Glutamatergic neuron (in vitro differentiated cells): ENCODE measurements at regions not wholly inside any gene's neighbourhood (a gene's known extent, or its start where the extent isn't known, plus 50 kb on each side); places are given as distances from the start of the nearest gene placed in this dataset.

Source experiments
- DNase-seq: peaks from one replicate; pipeline ENCODE4 v3.0.0; 2022
- H3K27ac Mint-ChIP-seq: one replicate; pipeline ENCODE4 v1.8.0; 2020; ENCODE audit warnings: mild to moderate bottlenecking, mixed read lengths, inconsistent platforms; ENCODE audit not compliant: unreplicated experiment
- H3K27me3 Mint-ChIP-seq: one replicate; pipeline ENCODE4 v1.8.0; 2020; ENCODE audit warnings: mild to moderate bottlenecking, moderate library complexity, mixed read lengths, inconsistent platforms; ENCODE audit not compliant: unreplicated experiment
- H3K36me3 Mint-ChIP-seq: one replicate; pipeline ENCODE4 v1.8.0; 2020; ENCODE audit warnings: mild to moderate bottlenecking, mixed read lengths, inconsistent platforms; ENCODE audit not compliant: unreplicated experiment
- H3K4me1 Mint-ChIP-seq: one replicate; pipeline ENCODE4 v1.8.0; 2020; ENCODE audit warnings: mild to moderate bottlenecking, low read depth, mixed read lengths, inconsistent platforms; ENCODE audit not compliant: unreplicated experiment
- H3K4me3 Mint-ChIP-seq: one replicate; pipeline ENCODE4 v1.8.0; 2020; ENCODE audit warnings: mild to moderate bottlenecking, mixed read lengths, inconsistent platforms; ENCODE audit not compliant: unreplicated experiment
- H3K9me3 Mint-ChIP-seq: one replicate; pipeline ENCODE4 v1.8.0; 2020; ENCODE audit warnings: mild to moderate bottlenecking, moderate library complexity, mixed read lengths, inconsistent platforms; ENCODE audit not compliant: unreplicated experiment
- TF ChIP-seq, protein P1 (sequence below): fragments of 200-600 bp; sonication (generic); IDR thresholded peaks from one replicate; pipeline ENCODE4 v1.5.0; 2021; ENCODE audit not compliant: partially characterized antibody, unreplicated experiment

DNA sequence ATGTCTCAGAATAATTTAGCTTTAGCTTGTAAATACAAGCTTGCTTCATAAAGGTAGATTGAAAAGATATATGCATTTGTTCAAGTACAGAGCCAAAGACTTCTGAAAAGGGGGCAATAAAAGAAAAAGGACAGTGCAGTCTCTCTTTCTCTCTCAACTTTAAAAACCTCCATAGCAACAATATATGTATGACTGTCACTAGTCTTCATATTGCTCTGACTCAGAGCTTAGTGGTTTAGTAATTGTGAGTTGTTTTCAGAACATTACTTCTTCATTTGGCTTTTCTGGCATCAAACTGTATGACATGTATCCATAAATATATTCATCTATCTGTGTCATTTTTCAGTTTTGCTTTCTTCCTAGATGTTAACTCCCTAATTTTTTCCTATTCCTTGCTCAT is 194.6 kb upstream of the KIF2A start:
- TF ChIP-seq, protein P1, sequence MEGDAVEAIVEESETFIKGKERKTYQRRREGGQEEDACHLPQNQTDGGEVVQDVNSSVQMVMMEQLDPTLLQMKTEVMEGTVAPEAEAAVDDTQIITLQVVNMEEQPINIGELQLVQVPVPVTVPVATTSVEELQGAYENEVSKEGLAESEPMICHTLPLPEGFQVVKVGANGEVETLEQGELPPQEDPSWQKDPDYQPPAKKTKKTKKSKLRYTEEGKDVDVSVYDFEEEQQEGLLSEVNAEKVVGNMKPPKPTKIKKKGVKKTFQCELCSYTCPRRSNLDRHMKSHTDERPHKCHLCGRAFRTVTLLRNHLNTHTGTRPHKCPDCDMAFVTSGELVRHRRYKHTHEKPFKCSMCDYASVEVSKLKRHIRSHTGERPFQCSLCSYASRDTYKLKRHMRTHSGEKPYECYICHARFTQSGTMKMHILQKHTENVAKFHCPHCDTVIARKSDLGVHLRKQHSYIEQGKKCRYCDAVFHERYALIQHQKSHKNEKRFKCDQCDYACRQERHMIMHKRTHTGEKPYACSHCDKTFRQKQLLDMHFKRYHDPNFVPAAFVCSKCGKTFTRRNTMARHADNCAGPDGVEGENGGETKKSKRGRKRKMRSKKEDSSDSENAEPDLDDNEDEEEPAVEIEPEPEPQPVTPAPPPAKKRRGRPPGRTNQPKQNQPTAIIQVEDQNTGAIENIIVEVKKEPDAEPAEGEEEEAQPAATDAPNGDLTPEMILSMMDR = no peak
- Mint-ChIP-seq H3K4me1 (no peaks in the 10 kb centered on the region), H3K27me3 (no peaks in the 10 kb centered on the region), H3K27ac (no peak overlapping the region), H3K9me3 (peaks cover 2% of the 10 kb centered on the region), H3K36me3 (no peaks in the 10 kb centered on the region), H3K4me3 (no peak overlapping the region)
- no peak for DNase-seq

DNA sequence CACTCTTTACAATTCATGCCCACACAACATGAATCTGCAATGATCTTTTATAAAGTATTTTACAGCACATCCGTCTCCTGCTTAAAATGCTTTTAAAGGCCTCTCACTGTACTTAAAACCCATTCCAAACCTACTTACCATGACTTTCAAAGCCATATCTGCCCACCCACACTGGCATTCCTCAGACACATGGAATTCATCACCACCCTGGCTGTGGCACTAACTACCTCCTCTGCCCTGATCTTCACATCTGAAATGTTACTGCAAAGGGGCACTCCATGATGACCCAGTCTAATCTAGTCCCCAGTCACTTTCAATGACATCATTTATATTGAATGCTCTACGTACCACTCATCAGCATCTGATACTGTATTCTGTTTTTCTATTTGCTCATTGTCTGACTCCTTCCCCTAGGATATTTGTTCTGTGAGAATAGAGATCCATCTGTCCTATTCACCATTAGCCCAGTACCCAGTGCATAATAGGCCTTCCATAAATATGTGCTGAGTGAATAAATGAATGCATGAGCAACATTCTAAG is 193.2 kb upstream of the KIF2A start:
- TF ChIP-seq, protein P1 = no peak
- Mint-ChIP-seq H3K4me1 (no peaks in the 10 kb centered on the region), H3K4me3 (no peak overlapping the region), H3K27me3 (no peaks in the 10 kb centered on the region), H3K36me3 (no peaks in the 10 kb centered on the region), H3K27ac (no peak overlapping the region), H3K9me3 (peaks cover 2% of the 10 kb centered on the region)
- no peak for DNase-seq

DNA sequence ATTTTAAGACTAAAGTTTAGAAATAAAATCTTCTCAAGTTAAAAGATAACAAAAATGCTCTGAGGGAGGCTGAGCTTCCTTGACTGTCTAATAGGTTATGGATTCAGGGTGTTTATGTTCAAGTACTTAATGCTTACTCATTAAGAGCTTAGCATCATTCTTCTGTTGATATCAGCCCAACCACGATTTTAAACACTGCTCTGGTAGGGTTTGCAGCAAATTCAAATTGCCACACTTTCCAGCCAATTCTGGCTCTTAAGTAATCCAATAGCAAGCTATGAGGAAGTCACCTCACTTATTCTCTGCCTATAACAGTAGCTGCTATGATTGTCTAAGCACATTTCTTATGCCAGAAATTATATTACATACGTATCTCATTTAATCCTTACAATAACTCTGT is 191.0 kb upstream of the KIF2A start:
- Mint-ChIP-seq H3K9me3 (peaks cover 2% of the 10 kb centered on the region), H3K36me3 (no peaks in the 10 kb centered on the region), H3K4me3 (no peak overlapping the region), H3K4me1 (no peaks in the 10 kb centered on the region), H3K27ac (no peak overlapping the region), H3K27me3 (no peaks in the 10 kb centered on the region)
- TF ChIP-seq, protein P1 = no peak
- DNase-seq = no peak

DNA sequence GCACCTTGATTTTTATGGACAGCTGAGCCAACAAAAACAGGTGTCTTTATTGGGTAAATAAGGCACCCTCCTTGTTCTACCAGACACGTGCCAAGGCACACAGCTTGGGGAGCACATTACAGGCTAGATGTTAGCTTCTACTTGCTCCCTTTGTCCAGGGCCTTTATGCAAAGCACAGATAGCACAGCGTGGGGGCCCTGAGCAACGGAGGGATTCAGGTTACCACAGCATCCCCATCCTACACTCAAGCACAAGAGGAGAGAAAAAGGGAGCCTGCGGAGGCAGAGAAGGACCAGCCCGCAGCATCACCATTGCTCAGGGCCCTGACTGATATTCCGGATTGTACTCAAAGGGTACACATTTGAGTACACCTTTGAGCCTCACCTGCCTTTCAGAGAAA is 181.7 kb upstream of the KIF2A start:
- DNase-seq = no peak
- Mint-ChIP-seq H3K4me1 (no peaks in the 10 kb centered on the region), H3K9me3 (peaks cover 3% of the 10 kb centered on the region), H3K27ac (no peak overlapping the region), H3K36me3 (no peaks in the 10 kb centered on the region), H3K4me3 (no peak overlapping the region), H3K27me3 (no peaks in the 10 kb centered on the region)
- TF ChIP-seq, protein P1 = no peak

DNA sequence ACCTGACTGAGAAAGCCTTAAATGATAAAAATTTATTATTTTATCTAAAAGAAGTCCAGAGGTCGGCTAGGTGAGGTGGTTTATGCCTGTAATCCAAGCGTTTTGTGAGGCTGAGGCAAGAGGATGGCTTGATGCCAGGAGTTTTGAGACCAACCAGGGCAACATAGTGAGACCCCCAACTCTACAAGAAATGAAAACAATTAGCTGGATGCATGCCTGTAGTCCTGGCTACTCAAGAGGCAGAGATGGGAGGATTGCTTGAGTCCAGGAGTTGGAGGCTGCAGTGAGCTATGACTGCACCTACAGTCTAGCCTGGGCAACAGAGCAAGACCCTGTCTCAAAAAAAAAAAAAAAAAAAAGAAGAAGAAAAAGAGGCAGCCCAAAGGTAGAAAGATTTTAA is 179.9 kb upstream of the KIF2A start:
- TF ChIP-seq, protein P1 = no peak
- Mint-ChIP-seq H3K36me3 (no peaks in the 10 kb centered on the region), H3K27ac (no peak overlapping the region), H3K4me3 (no peak overlapping the region), H3K27me3 (no peaks in the 10 kb centered on the region), H3K4me1 (no peaks in the 10 kb centered on the region), H3K9me3 (no peaks in the 10 kb centered on the region)
- DNase-seq = no peak
